ENCODE measurements at regions not wholly inside any gene's neighbourhood (a gene's known extent, or its start where the extent isn't known, plus 50 kb on each side); places are given as distances from the start of the nearest gene placed in this dataset.

DNA sequence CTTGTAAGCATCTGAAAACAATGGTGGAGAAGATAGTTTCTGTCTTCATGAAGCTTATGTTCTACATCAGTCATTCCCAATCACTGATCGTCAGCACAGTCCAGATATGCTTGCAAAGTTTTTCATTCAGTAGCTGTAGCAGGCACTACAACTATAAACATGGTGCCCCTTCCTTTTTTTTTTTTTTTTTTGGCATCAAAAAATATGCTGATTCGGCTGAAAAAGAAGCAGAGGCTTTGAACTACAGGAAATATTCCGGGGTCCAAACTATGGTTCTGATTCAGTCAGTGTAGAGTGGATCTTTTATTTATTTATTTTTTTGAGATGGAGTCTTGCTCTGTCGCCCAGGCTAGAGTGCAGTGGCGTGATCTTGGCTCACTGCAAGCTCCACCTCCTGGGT is 414.4 kb downstream of the OLFM4 start:
- TF ChIP-seq, protein P1, sequence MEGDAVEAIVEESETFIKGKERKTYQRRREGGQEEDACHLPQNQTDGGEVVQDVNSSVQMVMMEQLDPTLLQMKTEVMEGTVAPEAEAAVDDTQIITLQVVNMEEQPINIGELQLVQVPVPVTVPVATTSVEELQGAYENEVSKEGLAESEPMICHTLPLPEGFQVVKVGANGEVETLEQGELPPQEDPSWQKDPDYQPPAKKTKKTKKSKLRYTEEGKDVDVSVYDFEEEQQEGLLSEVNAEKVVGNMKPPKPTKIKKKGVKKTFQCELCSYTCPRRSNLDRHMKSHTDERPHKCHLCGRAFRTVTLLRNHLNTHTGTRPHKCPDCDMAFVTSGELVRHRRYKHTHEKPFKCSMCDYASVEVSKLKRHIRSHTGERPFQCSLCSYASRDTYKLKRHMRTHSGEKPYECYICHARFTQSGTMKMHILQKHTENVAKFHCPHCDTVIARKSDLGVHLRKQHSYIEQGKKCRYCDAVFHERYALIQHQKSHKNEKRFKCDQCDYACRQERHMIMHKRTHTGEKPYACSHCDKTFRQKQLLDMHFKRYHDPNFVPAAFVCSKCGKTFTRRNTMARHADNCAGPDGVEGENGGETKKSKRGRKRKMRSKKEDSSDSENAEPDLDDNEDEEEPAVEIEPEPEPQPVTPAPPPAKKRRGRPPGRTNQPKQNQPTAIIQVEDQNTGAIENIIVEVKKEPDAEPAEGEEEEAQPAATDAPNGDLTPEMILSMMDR (IDR thresholded peaks at IDR 0.05) = no peak
- TF ChIP-seq POLR2A (IDR thresholded peaks at IDR 0.05) = no peak
